Activated T-cell treated with anti-CD3 and anti-CD28 coated beads, Interleukin-2, amount 50 U/mL, for 4 hours (primary cell): ENCODE measurements at regions not wholly inside any gene's neighbourhood (a gene's known extent, or its start where the extent isn't known, plus 50 kb on each side); places are given as distances from the start of the nearest gene placed in this dataset.
"Not testable (repeated sequence)": the region's sequence is repeated elsewhere in the genome, so short reads cannot be mapped to it uniquely, and the experiment has no call there.

ENCODE experiments used
- ATAC-seq, 2 donors: fragments of 200-7000 bp; cut with Tn5 transposase; one replicate each; pipeline ENCODE4 v1.10.0; 2021
- DNase-seq: peaks from one replicate; pipeline ENCODE4 v3.0.0-alpha.2; 2020
- H3K27me3 Mint-ChIP-seq: one replicate; pipeline ENCODE4 v1.8.0; 2021; ENCODE audit warnings: low read depth, mixed read lengths
- H3K36me3 Mint-ChIP-seq: one replicate; pipeline ENCODE4 v1.8.0; 2022; ENCODE audit warnings: mixed read lengths; ENCODE audit not compliant: insufficient read depth
- H3K4me1 Mint-ChIP-seq: one replicate; pipeline ENCODE4 v1.8.0; 2021; ENCODE audit warnings: low read depth, mixed read lengths
- H3K4me3 Mint-ChIP-seq: one replicate; pipeline ENCODE4 v1.8.0; 2021; ENCODE audit warnings: mild to moderate bottlenecking, moderate library complexity, mixed read lengths
- H3K9me3 Mint-ChIP-seq: one replicate; pipeline ENCODE4 v1.8.0; 2021; ENCODE audit warnings: mixed read lengths

DNA sequence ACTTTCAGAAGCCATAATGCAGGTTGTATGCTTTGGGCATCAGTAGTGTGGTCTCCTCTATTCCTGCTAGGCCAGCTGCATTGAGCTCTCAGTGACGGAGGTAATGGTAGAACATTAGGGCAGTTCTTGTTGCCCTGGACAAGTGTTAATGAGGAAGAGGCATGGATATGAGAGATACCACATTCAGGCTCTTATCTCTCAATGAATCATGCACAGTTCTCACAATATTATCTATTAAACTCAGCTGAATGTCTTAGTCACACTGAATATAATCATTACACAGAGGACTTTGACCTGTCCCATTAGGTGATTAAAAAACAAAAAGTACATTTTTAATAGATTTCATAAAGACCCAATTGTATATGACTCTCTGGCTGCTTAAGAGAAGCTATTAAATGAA is 76.6 kb upstream of the SSBP2 start:
- H3K4me1 Mint-ChIP-seq = no peaks in the 10 kb centered on the region
- no peaks in the 10 kb centered on the region for H3K9me3 Mint-ChIP-seq
- H3K4me3 Mint-ChIP-seq = no peak overlapping the region
- ATAC-seq (no peak), DNase-seq (no peak)
- no peaks in the 10 kb centered on the region for H3K36me3 Mint-ChIP-seq
- H3K27me3 Mint-ChIP-seq = no peaks in the 10 kb centered on the region

DNA sequence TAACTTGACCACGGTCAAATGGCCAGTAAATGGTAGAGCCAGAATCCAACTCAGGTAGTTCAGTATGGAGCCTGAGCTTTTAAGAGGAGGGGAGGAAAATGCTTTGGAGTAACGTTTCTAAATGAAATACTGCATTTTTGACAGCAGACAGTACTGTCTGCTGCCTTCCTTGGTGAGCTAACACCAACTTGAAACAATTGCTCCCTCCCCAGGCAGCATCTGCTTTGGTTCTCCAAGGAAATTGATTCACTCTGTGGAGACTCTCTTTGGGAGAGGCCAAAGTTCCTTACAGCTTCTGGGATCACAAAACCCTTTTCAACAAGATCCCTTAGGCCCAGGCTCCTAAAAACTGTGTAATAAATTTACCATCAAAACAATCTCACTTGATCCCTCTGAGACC is 75.2 kb upstream of the SSBP2 start:
- no peak for ATAC-seq
- no peaks in the 10 kb centered on the region for H3K9me3 Mint-ChIP-seq
- no peaks in the 10 kb centered on the region for H3K27me3 Mint-ChIP-seq
- no peak for DNase-seq
- H3K4me1 Mint-ChIP-seq = no peaks in the 10 kb centered on the region
- H3K36me3 Mint-ChIP-seq = no peaks in the 10 kb centered on the region
- no peak overlapping the region for H3K4me3 Mint-ChIP-seq

DNA sequence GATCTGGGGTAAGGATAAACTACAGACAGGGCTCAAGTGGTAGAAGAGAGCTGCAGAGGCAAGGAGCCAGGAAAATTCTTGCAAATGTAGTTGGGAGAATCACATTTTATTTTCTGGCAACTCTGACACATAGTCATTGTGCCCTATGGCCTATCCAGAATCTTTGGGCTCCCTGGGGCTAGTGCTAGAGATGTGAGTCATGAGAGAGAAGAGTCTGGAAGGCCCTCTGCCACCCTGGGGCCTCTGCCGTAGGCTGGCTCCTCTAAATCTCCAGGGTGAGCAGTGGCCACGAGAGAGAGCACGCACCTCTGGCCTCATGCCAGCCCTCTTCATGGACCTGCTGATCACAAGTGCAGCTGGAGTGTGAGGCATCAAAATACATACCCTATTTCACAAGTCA is 74.3 kb upstream of the SSBP2 start:
- H3K27me3 Mint-ChIP-seq = no peaks in the 10 kb centered on the region

DNA sequence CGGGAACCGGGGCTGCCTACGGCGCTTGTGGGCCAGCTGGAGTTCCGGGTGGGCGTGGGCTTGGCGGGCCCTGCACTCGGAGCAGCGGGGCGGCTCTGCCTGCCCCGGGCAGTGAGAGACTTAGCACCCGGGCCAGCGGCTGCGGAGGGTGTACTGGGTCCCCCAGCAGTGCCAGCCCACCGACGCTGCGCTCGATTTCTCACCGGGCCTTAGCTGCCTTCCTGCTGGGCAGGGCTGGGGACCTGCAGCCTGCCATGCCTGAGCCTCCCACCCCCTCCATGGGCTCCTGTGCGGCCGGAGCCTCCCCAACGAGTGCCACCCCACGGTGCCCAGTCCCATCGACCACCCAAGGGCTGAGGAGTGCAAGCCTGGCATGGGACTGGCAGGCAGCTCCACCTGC is 72.8 kb upstream of the SSBP2 start:
- not testable (repeated sequence) for H3K9me3 Mint-ChIP-seq, DNase-seq, H3K4me3 Mint-ChIP-seq, H3K27me3 Mint-ChIP-seq, ATAC-seq, H3K36me3 Mint-ChIP-seq
- H3K4me1 Mint-ChIP-seq = peaks cover 18% of the 10 kb centered on the region

More for the DNA sequence above, 74.3 kb upstream of the SSBP2 start:
- Mint-ChIP-seq H3K4me1 (peaks cover 6% of the 10 kb centered on the region), H3K36me3 (no peaks in the 10 kb centered on the region), H3K9me3 (no peaks in the 10 kb centered on the region), H3K4me3 (no peak overlapping the region)
- DNase-seq (no peak), ATAC-seq (no peak)

DNA sequence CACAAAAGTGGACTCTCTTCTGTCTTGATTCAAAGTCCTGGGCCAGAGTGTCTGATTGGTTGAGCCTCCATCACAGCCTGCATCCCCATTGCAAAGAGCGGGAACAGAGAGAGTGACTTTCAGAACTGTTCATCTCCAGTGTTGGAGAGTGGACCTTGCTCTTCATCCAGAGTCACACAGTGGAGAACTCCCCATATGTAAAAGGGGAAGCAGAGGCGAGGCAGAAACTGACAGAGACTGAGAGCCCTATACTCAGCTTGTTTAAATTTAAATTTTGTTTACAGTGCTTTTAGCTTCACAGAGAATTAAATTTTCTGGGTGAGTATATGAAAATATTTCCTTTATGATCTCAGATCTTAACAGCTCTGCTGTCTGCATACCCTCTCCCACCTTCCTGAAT is 70.0 kb upstream of the SSBP2 start:
- DNase-seq = no peak
- Mint-ChIP-seq H3K4me1 (peaks cover 36% of the 10 kb centered on the region), H3K27me3 (no peaks in the 10 kb centered on the region), H3K9me3 (peaks cover 4% of the 10 kb centered on the region), H3K4me3 (no peak overlapping the region), H3K36me3 (no peaks in the 10 kb centered on the region)
- no peak for ATAC-seq

DNA sequence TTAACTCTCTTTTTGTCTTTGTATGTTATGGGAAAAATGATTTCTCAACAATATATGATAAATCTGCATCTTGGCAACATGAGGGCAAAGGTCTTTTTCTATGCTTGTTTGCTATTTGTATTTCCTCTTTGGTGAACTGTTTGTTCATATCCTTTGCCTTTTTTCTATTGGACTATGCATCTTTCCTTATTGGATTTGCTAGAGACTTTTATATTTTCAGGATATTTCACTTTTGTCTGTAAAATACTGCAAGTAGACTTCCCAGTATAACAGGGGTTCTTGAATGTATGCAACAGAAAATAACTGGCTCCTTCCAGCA is 69.4 kb upstream of the SSBP2 start:
- H3K27me3 Mint-ChIP-seq = no peaks in the 10 kb centered on the region
- no peak for ATAC-seq
- H3K4me3 Mint-ChIP-seq = no peak overlapping the region
- no peak for DNase-seq
- H3K36me3 Mint-ChIP-seq = no peaks in the 10 kb centered on the region
- peaks cover 36% of the 10 kb centered on the region for H3K4me1 Mint-ChIP-seq
- H3K9me3 Mint-ChIP-seq = peaks cover 4% of the 10 kb centered on the region

DNA sequence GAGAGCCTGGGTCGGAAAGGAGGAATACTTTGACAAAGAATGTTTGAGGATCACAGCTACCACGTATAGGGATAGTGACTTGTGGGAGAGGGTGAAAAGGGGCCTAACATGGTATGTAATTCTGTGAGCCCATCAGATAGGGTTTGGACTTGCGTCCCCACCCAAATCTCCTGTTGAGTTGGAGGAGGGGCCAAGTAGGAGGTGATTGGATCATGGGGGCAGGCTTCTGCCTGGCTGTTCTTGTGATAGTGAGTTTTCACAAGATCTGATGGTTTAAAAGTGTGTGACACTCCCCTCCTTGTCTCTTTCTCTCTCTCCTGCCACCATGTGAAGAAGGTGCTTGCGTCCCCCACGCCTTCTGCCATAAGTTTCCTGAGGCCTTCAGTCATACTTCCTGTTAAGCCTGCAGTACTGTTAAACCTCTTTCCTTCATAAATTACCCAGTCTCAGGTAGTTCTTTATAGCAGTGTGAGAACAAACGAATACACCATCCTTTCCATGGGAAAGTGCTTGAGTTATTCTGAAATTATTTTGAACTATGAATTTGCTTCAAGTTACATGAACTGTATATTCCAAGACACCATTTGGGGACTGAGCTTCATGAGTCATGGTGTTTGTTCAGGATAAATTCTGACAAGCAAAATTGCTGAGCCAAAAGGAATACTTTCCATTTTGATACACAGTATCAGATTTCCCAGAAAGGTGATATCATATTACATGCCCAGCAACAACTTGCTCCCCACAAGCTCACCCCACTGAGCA is 68.8 kb upstream of the SSBP2 start:
- Mint-ChIP-seq H3K4me3 (no peak overlapping the region), H3K36me3 (no peaks in the 10 kb centered on the region), H3K4me1 (peaks cover 36% of the 10 kb centered on the region), H3K9me3 (peaks cover 4% of the 10 kb centered on the region), H3K27me3 (no peaks in the 10 kb centered on the region)
- ATAC-seq = no peak
- no peak for DNase-seq

DNA sequence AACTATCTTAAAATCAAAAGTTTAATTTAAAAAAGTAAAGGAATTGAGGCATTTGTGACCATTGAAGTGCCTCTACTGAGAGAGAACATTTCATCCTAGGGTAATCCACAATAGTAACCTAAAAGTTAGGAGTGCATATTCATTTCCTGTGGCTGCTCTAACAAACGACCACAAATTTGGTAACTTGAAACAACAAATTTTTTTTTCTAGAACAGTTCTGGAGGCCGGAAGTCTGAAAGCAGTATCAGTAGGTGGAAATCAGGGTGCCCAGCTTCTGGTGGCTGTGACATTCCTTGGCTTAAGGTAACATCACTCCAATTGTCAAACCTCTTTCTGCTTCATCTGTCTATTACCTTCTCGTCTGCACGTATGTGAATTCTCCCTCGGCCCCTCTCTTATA is 67.1 kb upstream of the SSBP2 start:
- ATAC-seq (no peak), DNase-seq (no peak)
- H3K36me3 Mint-ChIP-seq = no peaks in the 10 kb centered on the region
- peaks cover 36% of the 10 kb centered on the region for H3K4me1 Mint-ChIP-seq
- H3K4me3 Mint-ChIP-seq = no peak overlapping the region
- peaks cover 4% of the 10 kb centered on the region for H3K9me3 Mint-ChIP-seq
- H3K27me3 Mint-ChIP-seq = no peaks in the 10 kb centered on the region

DNA sequence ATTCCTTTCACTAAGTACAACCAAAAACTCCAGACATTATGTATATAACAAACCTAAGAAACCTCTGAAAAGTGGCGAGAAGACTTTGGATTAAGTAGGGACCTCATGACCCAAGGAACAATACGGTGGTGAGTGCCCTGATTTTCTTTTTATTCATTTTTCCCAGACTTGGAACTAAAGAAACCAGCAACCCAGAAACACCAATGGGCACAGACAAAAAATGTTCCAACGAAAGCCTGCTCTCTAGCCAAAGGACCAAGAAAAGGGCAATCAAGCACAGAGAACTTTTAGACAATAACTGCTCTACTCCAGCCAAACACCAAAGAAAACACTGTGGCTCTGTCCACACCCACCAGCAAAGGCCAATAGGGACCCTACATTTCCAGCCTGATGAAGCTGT is 66.2 kb upstream of the SSBP2 start:
- Mint-ChIP-seq H3K4me3 (no peak overlapping the region), H3K27me3 (no peaks in the 10 kb centered on the region), H3K4me1 (peaks cover 36% of the 10 kb centered on the region), H3K36me3 (no peaks in the 10 kb centered on the region), H3K9me3 (peaks cover 4% of the 10 kb centered on the region)
- no peak for DNase-seq
- ATAC-seq = no peak

DNA sequence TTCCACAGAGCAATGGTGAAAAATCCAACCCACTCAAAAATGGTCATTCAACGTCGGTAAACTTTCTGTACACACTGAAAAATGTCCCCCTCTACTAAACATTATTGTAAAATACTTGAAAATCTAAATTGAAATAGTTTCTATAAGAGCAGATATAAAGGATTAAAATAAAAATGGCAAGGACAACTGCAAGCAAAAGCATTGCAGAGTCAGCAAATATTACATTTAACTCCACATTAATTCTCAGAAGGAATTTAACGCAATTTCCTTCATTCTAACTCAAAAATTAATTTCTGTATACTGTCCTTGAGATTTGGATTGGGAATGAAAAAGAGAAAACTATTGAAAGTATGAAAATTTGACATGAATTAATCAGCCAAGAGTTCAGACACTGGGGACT is 64.4 kb upstream of the SSBP2 start:
- peaks cover 31% of the 10 kb centered on the region for H3K4me1 Mint-ChIP-seq
- no peaks in the 10 kb centered on the region for H3K27me3 Mint-ChIP-seq
- no peak overlapping the region for H3K4me3 Mint-ChIP-seq
- DNase-seq (no peak), ATAC-seq (no peak)
- peaks cover 4% of the 10 kb centered on the region for H3K9me3 Mint-ChIP-seq
- no peaks in the 10 kb centered on the region for H3K36me3 Mint-ChIP-seq

DNA sequence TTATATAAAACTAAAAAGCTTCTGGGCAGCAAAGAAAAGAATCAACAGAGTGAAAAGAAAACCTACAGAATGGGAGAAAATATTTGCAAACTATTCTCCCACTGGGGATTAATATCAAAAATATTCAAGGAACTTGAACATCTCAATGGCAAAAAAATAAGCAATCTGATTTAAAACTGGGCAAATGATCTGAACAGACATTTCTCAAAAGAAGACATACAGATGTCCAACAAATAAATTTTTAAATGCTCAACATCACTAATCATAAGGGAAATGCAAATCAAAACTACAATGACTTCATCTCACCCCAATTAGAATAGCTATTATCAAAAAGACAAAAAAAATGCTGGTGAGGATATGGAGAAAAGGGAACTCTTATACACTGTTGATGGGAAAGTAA is 57.2 kb upstream of the SSBP2 start:
- ATAC-seq (no peak), DNase-seq (no peak)
- H3K9me3 Mint-ChIP-seq = peaks cover 32% of the 10 kb centered on the region
- no peaks in the 10 kb centered on the region for H3K27me3 Mint-ChIP-seq
- peaks cover 4% of the 10 kb centered on the region for H3K36me3 Mint-ChIP-seq
- H3K4me3 Mint-ChIP-seq = no peak overlapping the region
- H3K4me1 Mint-ChIP-seq = peaks cover 7% of the 10 kb centered on the region

DNA sequence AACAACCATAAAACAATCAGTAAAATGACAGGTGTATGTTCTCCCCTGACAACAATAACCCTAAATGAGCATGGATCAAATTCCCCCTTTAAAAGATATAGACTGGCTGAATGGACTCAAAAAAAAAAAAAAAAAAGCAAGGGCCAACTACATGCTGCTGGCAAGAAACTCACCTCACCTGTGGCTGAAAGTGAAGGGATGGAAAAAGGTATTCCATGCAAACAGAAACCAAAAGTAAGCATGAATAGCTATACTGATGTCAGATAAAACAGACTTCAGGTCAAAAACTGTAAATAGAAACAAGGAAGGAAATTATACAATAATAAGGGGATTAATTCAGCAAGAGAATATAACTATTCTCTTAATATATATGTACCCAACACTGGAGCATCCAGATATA is 54.2 kb upstream of the SSBP2 start:
- Mint-ChIP-seq H3K4me3 (no peak overlapping the region), H3K36me3 (peaks cover 4% of the 10 kb centered on the region), H3K4me1 (peaks cover 7% of the 10 kb centered on the region), H3K27me3 (no peaks in the 10 kb centered on the region), H3K9me3 (peaks cover 32% of the 10 kb centered on the region)
- DNase-seq (no peak), ATAC-seq (no peak)

DNA sequence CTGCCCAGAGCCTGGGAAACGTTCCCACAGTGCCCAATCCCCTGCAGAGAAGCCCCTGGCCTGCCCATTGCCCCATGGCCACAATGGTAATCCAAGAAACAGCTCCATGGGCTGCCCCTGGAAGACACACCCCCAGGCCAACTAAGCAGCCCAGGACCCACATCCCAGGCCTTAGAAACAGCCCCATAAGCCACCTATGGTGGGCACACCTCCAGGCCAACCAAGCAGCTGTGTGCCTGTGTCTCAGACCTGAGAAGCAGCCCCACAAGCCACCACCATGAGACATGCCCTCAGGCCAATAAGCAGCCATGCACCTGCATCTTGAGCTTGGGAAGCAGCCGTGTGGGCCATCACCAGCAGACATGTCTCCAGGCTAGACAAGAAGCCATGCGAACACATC is 52.9 kb upstream of the SSBP2 start:
- Mint-ChIP-seq H3K4me3 (no peak overlapping the region), H3K36me3 (peaks cover 4% of the 10 kb centered on the region), H3K27me3 (no peaks in the 10 kb centered on the region), H3K9me3 (peaks cover 32% of the 10 kb centered on the region), H3K4me1 (peaks cover 7% of the 10 kb centered on the region)
- ATAC-seq (no peak), DNase-seq (no peak)

DNA sequence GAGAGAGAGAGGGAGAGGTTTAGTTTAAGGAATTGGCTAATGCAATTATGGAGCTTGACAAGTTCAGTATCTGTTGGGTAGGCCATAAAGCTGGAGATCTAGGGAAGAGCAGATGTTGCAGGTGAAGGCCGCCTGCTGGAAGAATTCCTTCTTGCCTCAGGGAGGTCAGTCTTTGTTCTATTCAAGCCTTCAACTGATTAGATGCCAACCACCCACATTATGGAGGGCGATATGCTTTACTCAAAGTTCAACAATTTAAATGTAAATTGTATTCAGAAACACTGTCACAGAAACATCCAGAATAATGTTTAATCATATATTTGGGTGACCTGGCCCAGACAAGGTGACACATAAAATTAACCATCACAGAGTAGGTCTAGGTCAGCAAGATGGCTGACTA is 51.7 kb upstream of the SSBP2 start:
- ATAC-seq (no peak), DNase-seq (no peak)
- peaks cover 7% of the 10 kb centered on the region for H3K4me1 Mint-ChIP-seq
- peaks cover 21% of the 10 kb centered on the region for H3K9me3 Mint-ChIP-seq
- H3K4me3 Mint-ChIP-seq = no peak overlapping the region
- H3K27me3 Mint-ChIP-seq = no peaks in the 10 kb centered on the region
- peaks cover 4% of the 10 kb centered on the region for H3K36me3 Mint-ChIP-seq

DNA sequence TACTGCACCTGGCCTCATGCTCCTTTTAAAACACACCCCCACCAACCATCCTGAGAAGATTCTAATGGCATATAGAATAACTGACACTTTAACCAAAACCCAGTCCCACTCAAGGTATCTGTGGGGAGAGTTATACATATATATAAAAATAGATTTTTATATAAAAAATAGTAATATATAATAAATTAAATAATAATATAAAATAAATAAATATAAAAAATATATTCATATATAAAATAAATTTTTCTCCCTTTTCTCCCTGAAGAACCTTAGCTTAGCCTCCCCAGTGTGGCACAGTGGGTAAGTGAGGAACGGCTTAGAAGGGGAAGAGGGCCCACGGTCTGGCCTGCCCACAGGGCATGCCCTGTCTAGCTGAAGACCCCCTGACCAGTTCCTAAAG is 51.1 kb upstream of the SSBP2 start:
- H3K36me3 Mint-ChIP-seq = peaks cover 2% of the 10 kb centered on the region
- ATAC-seq (no peak), DNase-seq (no peak)
- H3K9me3 Mint-ChIP-seq = peaks cover 17% of the 10 kb centered on the region
- H3K4me3 Mint-ChIP-seq = no peak overlapping the region
- no peaks in the 10 kb centered on the region for H3K27me3 Mint-ChIP-seq
- H3K4me1 Mint-ChIP-seq = peaks cover 7% of the 10 kb centered on the region

DNA sequence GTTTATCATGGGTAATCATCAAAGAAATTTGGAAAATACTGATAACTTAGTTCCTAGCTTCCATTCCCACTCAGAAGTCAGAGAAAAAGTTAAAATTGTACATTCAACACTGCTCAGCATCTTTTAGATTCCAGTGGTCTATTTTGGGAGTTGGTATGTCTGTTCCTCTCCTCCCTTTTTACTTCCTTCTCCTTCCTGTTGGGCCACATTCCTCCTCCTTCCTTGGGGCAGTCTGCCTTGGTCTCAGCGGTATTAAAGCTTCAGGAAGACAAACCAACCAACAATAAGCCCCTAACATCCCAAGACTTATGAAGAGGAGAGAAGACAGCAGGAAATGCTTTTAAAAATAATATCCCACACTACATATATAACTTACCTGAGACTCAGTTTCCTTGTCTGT is 49.9 kb upstream of the SSBP2 start:
- H3K4me1 Mint-ChIP-seq = peaks cover 7% of the 10 kb centered on the region
- ATAC-seq (no peak), DNase-seq (no peak)
- H3K4me3 Mint-ChIP-seq = no peak overlapping the region
- H3K27me3 Mint-ChIP-seq = no peaks in the 10 kb centered on the region
- peaks cover 4% of the 10 kb centered on the region for H3K9me3 Mint-ChIP-seq
- H3K36me3 Mint-ChIP-seq = no peaks in the 10 kb centered on the region
